ENCODE measurements at regions not wholly inside any gene's neighbourhood (a gene's known extent, or its start where the extent isn't known, plus 50 kb on each side); places are given as distances from the start of the nearest gene placed in this dataset.
"Not testable (repeated sequence)": the region's sequence is repeated elsewhere in the genome, so short reads cannot be mapped to it uniquely, and the experiment has no call there.

DNA sequence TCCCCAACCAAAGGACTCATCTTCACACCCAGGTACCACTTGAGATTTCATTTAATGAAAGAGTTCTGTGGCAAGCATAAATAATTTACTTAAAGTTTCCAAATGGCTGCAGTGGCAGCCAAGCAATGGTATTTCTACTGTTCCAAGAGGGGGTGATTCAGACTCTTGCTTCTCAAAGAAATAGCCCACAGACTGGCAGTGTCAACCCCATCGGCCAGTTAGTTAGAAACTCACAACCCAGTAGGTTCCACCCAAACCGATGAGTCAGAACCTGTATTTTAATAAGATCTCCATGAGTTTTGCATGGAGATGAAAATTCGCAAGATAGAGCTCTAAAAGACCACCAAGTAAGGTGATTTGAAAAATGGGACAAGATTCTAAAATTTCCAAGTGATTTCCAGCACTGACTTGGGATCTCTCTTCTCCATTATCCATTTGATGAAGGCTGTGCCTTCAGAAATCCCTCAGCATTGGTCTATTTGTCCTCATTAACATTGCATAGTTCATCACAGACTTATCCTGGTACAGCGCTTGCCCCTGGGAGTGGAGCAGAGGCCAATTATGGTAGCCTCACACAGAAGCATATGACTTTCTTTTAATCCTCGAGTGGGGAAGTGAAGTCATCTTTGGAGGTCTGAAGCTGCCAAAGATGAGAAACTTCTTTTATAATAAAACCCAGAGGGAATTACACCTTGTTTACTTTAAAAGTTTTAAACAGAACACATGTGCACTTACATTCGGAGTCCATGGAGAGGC lies 361.4 kb upstream of the ID2 start:
- DNase-seq (ENCODE audit: low read depth in 2 of 2) = no peak

DNA sequence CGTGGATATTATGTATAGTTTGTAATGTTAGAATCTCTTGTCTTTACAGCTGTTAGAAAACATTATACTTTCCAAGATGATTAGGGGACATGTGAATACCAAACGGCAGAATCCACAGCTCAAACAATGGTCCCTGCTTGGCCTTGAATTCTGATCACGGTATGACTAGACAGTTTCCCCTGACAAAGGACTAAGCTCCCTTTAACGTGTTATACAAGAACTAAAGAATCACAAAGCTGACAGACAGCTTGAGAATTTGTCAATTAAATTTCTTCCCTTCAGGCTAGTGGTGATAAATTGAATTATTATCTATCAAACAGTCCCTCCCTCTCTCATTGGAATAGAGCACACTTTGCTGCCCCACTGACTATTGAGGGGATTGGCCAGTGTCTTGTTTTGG lies 359.2 kb upstream of the ID2 start:
- DNase-seq (ENCODE audit: low read depth in 2 of 2) = no peak

DNA sequence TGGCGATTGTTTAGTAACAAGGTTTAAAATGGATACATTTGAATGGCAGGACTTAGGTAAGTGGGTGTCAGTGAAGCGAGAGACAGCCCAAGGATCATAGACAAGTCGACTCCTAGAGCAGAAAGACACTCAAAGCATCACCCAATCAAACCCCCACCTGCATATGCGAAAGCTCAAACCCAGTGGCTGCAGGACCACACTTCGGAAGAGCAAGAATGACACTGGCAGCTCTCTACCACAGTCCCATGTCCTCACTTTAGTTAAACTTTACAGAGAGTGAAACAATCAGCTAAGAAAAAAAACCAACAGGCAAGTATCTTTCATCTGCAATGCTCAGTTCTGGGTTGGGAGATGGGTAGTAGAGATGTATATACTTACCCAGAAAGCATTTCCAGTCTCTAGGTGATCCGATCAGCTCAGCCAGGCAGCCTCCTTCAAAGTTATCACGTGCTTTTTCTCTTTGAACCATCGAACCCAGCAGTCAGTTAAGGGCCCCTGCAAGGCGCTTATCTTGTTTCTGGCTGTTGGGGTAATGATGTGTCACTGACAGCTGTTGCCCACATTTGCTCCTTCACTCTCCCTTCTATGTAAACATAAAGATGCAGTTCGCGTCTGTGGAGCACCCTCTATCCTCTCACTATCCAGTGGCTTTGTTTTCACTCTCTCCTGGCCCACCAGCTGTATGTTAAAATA lies 357.5 kb upstream of the ID2 start:
- DNase-seq (ENCODE audit: low read depth in 2 of 2) = no peak

DNA sequence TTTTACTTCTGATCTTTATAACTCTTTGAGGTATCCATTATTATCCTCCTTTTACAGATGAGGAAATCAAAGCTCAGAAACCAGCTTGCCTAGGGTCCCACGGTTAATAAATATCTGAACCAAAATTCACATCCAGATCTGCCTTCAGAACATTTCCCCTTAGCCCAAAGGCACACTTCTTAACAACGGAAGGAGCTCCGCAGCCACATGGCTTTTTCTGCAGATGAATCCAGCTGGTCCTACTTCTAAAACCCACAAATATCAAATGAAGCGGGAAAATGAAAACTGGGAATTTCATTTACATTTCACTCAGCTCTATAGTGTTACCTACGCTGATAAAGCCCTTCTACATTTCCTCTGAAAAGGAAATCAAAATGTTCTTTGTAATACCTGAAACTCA lies 357.0 kb upstream of the ID2 start:
- no peak for DNase-seq (ENCODE audit: low read depth in 2 of 2)

DNA sequence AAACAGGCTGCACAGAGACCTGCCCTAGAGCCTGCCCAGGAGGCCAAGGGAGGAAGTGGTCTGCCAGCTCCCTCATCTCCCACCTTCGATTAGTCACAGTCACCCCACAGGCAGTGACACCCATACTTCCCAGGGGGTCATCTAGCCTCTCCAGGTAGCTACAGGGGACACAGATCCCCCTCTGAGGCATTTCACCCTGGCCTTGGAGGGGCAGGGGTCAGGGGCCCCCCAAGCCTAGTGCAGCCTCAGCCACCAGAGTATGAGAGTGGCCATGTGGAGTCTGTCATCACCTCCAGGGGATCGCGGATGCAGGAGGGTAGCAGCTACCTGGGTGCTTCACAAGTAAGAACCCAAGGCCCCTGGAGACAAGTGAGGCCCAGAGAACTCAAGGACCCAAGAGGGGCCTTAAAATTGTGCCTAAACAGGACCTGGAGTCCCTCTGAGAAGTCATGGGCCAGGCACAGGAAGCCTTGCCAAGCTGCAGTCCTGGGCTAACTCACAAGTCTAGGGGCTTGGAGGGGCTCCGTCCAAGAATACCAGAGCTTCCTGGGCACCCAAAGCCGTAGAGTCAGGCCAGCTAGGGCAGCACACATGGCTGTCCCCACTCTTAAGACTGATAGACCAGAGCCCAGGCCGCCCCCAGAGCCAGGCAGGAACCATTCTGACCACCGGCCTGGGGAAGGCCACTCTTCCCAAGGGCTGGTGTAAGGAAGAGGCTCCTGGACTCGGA lies 354.3 kb upstream of the ID2 start:
- no peak for DNase-seq (ENCODE audit: low read depth in 2 of 2)

DNA sequence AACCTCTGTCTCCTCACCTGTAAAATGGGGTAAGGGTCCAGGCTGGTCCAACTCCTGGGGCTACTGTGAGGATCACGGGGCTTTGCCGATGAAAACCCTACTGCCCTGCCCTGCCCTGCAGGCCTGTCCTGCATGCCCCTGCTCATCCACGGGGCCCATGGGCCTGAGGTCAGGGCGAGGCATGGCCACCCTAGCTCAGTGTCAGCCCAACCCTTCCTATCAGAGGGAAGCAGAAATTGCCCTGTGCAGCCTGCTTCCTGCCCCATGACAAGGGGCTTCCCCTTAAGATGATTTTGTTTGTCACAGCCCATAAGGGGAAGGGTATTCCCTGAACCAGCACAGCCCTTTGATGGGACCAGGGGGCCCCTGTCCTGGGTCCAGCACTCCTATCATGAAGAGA lies 353.6 kb upstream of the ID2 start:
- no peak for DNase-seq (ENCODE audit: low read depth in 2 of 2)

DNA sequence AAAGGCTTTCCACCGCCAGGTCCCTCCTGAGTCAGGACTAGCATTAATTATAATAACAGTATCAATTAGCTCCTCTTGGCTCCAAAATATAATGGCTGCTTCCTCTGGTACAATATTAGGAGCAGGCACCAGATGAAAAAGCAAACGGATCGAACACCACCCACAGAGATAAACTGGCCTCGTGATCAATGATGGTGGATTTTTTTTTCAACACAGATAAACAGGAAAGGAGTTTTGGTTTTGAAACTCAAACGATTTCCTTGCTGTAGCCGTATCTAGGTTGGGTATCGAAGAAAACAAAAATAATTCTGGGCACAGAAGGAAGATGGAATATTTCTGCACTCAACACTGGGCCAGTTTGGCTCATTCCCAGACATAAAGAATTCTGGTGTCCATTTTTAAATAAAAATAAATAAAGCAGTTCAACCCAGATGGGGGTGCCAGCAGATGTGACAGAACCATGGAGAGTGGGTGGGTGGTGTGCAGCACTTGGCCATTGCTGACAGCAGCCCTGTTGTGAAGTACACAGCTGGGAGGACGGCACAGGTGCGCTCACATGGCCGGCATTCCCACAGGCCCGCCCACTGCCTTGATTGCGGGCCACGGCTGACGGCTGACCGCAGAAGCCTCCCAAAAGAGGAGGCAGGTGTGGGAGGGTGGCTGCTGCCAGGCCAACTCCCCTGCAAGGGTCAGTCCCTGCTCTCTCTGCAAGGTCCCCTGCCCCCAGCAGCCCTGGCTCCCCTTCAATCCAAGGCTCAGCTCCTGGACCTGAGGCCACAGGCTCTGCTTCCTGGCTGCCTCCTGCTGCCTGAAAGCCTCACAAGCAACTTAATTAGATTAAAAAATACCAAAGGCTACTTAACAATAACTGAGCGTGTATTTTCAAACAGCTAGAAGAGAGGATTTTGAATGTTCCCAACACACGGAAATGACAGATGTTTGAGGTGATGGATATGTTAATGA lies 351.9 kb upstream of the ID2 start:
- no peak for DNase-seq (ENCODE audit: low read depth in 2 of 2)

DNA sequence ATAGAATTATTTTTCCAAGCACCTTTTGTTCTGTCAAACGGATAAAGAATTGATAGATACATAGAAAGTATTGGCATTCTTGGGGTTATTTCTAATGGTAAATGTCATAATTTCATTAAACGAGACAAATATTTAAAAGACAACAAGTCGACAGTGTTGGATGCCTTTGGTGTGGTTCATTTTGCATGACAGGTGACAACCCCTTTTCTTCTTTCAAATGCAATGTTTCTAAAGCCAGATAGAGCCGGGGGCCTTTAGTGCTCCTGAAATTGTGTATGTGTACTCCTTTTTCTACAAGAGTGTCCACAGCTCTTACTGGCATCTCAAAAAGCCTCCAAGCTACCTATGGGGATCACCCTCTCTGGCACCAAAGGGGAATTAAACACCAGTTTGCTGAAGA lies 350.8 kb upstream of the ID2 start:
- DNase-seq (ENCODE audit: low read depth in 2 of 2) = no peak

DNA sequence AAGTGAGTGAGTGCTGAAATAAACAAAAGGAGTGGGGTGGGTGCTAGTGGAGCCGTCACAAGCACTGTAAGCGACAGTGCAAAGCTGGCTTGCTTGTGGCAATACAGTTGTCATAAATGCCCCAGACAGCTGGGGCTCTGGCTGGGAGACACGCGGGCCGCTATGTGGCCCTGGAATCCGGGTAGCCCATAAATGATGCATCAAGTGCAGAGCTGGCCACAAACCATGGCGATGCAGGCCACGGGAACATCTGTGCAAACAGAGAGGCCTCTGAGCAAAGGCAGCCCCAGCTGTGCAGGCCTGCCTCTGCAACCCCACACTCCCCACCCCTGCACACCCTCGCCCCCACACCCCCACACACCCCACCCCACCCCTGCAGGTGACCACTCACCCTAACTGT lies 349.2 kb upstream of the ID2 start:
- no peak for DNase-seq (ENCODE audit: low read depth in 2 of 2)

DNA sequence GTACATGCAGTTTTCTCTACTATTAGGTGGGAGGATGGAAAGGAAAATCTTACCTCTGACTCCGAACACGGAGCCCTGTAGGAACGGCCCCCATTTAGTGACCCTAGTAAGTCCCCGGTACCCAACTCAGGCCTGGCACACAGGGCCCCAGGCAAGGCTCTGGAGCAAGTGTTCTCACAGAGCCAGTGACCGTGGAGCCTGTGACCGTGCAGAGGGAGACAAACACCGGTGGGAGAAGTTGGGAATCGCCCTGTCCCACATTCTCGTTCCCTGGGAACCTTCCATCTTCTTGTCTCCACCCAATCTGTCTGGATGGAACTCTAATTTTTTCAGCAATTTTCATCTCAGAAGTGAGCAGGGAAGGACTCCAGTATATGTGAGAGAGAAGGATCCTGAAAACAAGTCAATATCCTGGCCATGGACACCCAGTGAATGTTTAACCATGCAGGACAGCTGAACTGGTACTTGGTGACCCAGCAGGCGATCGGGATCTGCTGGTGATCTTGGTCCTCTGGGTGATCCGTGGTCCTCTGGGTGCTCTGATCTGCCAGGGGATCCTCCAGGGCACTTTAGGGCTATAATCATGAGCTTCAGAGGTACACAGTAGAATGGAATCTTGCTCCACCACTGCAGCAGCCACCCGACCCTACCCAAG lies 348.6 kb upstream of the ID2 start:
- DNase-seq (ENCODE audit: low read depth in 2 of 2) = no peak

DNA sequence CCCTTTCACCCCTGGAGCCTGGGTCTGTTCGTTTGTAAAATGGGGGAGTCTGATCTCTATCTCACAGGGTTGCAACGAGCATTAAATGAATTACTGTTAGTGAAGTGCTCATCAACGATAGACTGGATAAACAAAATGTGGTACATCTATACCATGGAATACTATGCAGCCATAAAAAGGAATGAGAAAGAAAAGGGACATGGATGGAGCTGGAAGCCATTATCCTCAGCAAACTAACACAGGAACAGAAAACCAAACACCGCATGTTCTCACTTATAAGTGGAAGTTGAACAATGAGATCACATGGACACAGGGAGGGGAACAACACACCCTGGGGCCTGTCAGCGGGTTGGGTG lies 348.0 kb upstream of the ID2 start:
- DNase-seq (ENCODE audit: low read depth in 2 of 2) = not testable (repeated sequence)

DNA sequence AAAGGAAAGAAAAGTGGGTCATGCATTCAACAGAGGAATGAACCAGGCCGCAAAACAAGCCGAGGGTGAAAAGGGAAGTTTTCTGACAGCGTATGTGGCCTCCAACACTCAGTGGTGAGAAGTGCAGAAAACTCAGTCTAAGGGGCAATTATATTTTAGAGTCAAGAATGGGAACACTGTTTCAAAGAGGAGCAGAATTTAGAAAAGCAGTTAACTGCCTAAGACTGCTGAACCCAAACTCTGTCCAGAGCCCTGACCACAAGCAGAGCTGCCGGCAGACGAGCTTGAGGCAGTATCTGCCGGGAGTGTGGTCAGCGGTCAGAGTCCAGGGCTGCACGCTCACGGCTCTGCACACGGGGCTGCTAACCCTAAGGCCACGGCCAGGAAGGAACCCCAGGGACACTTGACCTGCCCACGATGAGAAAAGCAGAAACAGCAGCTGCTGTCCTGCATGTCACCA lies 347.0 kb upstream of the ID2 start:
- no peak for DNase-seq (ENCODE audit: low read depth in 2 of 2)

DNA sequence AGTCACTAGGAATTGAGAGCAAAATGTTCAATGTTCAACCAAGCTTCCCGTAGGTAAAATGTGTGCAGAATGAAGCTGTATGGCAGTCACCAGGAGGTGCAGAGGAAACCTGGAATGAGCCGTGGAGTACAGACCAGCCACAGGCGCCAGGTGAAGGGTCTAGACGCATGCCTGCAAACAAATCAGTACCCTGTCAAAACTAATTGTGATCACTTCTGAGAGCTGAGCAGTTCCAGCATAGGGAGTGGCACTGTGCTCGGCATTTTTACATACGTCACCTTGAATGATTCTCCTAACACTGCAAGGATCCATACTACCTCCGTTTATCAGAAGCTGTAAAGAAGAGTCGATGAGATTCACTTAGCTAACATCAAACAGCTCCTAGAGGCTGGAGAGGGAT lies 346.1 kb upstream of the ID2 start:
- no peak for DNase-seq (ENCODE audit: low read depth in 2 of 2)

DNA sequence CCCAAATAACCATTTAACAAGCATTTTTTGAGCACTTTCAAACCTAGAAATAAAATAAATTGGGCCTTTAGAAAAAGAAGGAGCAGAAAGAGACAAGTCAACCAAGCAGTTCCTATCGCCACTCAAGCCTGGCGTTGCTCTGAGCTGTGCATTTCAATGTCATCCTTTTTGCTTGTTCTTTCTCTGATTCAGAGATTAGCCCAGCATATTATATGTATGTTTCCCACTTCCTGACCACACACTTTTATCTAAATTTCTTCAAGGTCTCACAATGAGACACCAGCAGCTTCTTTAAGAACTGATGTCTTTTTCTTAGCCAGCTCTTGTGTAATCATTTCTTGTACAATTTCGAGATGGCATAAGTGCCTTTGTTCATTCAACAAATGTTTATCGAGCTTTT lies 344.5 kb upstream of the ID2 start:
- DNase-seq (ENCODE audit: low read depth in 2 of 2) = no peak

DNA sequence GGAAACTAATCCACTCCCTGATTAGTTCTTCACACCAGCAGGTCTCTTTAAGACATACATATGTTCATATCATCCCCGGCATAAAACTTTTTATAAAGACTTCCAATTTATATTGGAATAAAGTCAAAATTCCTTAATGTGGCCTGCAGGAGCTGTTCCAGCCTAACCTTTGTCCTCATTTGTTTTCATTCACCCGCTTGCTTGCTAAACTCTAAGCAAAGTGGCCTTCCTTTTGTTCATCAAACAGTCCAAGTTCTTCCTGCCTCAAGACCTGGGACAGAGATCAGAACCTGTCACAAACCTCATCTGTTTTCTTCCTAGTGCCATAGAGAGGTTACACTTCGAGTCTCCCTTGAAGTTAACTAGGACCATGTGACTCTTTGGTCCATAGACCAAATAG lies 339.4 kb upstream of the ID2 start:
- no peak for DNase-seq (ENCODE audit: low read depth in 2 of 2)

DNA sequence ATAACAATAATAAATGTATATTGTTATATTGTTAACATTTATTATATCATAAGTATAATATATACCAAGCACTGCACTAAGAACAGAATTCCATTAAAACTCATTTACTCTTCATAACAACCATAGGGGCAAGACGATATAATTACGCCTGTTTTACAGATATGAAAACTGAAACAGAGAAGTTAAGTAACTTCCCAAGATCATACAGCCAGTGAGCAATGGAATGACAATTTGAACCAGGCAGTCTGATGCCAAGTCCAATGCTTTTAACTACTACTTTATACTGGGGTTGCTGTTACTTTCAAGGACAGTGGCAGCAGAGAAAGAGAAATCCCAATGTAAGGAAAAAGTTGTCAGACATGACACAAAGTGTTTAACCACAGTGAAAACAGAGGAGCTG lies 338.8 kb upstream of the ID2 start:
- DNase-seq (ENCODE audit: low read depth in 2 of 2) = no peak

DNA sequence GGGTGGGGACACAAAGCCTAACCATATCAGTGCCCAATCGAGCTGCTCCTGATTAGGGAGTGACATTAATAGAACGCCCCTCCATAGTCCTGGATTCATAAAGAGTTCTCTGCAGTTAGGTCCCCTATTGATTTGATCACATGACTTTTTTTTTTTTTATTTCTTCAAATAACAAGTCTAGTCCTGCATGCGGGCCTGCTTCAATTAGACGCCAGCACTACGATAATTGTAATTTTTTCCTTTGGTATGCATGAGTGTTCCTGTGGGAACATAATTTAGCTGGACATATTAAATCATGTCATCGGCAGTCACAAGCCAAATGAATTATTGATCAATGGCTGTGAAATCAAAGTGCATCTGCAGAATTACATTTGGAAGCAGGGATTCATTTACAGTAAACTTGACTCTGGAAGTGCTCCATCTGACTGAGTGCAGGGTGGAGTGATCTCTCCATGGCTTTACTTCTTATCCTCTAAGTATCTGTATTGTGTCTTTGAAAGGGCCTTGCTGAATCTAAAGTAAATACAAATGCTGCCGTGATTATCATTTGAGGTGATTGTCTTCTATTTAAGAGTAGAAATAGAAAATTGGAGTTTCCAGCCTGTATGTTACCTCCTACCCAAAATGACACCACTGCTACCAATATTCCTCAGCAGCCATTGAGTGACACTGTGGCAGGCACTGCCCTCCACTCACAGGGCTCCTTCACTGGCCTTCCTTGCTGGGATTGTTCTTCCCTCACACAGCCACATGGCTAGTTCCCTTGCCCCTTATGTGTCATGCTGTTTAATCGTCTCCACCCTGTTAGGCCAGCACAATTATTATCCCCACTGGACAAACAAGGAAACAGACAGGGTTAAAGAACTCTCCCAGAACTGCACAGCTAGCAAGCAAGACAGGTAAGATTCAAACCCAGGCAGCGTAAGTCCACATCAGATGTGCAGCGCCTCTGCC lies 337.4 kb upstream of the ID2 start:
- DNase-seq (ENCODE audit: low read depth in 2 of 2) = no peak

DNA sequence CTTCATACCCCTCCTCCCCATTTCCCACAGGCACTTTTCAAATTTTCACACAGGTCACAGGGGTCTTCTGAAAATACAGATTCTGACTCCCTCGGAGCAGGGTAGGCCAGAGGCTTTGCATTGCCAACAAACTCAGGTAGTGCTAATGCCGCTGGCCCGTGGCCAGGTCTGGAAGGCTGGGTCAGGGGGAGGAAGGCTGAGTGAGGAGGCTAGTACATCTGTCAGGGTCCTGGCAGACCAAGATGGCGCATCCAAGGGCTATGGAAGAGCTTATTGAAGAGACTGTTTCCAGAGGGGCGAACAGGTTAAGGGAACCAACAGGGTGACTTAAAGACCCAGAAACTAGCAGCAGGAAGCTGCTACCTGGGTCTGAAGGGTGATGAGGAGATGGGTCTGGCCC lies 336.7 kb upstream of the ID2 start:
- DNase-seq (ENCODE audit: low read depth in 2 of 2) = no peak

DNA sequence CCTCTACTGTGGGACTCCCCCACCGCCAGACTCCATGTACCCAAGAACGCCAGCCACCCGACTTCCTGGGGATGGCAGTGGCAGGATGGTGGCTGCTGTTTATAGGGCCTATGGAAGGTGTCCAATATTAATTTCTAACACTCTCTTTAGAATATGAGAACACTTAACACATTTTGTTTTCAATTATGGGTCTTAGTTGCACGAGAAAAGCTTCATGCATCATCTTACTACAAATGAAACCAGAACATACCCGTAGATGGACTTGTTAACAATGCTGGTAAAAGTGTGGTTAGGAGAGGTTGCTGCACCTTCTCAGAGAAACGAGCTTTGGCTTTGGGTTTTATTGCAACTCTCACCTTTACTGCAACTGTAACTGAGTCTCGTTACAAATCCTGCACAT lies 335.6 kb upstream of the ID2 start:
- no peak for DNase-seq (ENCODE audit: low read depth in 2 of 2)
